ENCODE measurements at regions not wholly inside any gene's neighbourhood (a gene's known extent, or its start where the extent isn't known, plus 50 kb on each side); places are given as distances from the start of the nearest gene placed in this dataset.

DNA sequence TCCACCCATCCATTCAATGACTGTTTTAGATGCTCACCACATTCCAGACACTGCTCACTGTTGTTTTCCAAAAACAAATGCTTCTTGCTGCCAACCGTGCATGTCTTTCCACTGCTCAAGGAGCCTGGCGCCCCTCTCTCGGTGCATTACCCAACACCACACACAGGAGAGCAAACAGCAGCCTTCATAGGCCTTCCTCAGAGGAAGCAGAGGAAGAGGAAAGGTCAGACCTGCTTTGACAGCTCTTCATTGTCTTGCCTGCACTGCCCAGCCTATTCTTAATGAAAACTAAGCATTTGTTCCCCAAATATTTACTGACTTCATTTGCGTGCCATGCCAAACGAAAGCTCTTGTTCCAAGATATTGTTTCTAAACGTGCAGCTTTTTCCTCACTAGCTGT is 1129.2 kb downstream of the TBC1D22A start:
- Histone ChIP-seq H3K27me3 (ENCODE audit: control insufficient read depth in 1 of 2, insufficient read depth in 2 of 2, low read length in 2 of 2) (peaks cover 0 to 11% of the 10 kb centered on the region in 2 experiments; a peak in 3 of 5 replicates), H3K4me1 (ENCODE audit: insufficient read depth, low read length) (no peaks in the 10 kb centered on the region), H3K9ac (ENCODE audit: insufficient read depth, low read depth, low read length) (no peak overlapping the region), H3K79me2 (ENCODE audit: insufficient read depth, low read length) (no peaks in the 10 kb centered on the region), H2AFZ (ENCODE audit: low read length) (no peak overlapping the region), H4K20me1 (ENCODE audit: insufficient read depth, low read length) (no peaks in the 10 kb centered on the region), H3K9me3 (ENCODE audit: low read length) (no peaks in the 10 kb centered on the region; the same call in 1 of the 2 replicates), H3K4me2 (ENCODE audit: low read depth, low read length) (no peak overlapping the region), H3K4me3 (replicated peaks in 1 of 3; ENCODE audit: insufficient read depth in 1 of 3, low read depth in 2 of 3, low read length in 3 of 3) (no peak overlapping the region), H3K36me3 (replicated peaks in 1 of 2; ENCODE audit: control insufficient read depth in 1 of 2, insufficient read depth in 2 of 2, low read length in 2 of 2) (no peaks in the 10 kb centered on the region), H3K27ac (ENCODE audit: extremely low read length, insufficient read depth, low read length) (no peak overlapping the region)
- DNase-seq (ENCODE audit: low spot score) (no peak), ATAC-seq (no peak), FAIRE-seq (no peak)
- intact Hi-C loops (cut with micrococcal nuclease; ENCODE audit: unreplicated experiment) (no loop called here), in situ Hi-C loops (cut with HindIII; ENCODE audit: extremely low pct_ligation_motif_present, low pct_unique_long_range_greater_than_20kb) (no loop called here)
- TF ChIP-seq ZNF354B (CRISPR knock-in tag; IDR thresholded peaks at IDR 0.05) (no peak), XBP1 (CRISPR knock-in tag; IDR thresholded peaks at IDR 0.05) (no peak), ZSCAN21 (CRISPR knock-in tag; IDR thresholded peaks at IDR 0.05; ENCODE audit: borderline replicate concordance) (no peak), ZSCAN30 (CRISPR knock-in tag; IDR thresholded peaks at IDR 0.05) (no peak), ZNF782 (CRISPR knock-in tag; IDR thresholded peaks at IDR 0.05; ENCODE audit: borderline replicate concordance) (no peak), TCF12 (IDR thresholded peaks at IDR 0.05) (no peak), TCF12 (CRISPR knock-in tag; IDR thresholded peaks at IDR 0.05) (no peak), ZNF138 (CRISPR knock-in tag; IDR thresholded peaks at IDR 0.05; ENCODE audit: low read depth) (no peak), ELF3 (CRISPR knock-in tag; IDR thresholded peaks at IDR 0.05) (no peak), JUNB (CRISPR knock-in tag; IDR thresholded peaks at IDR 0.05; ENCODE audit: borderline replicate concordance) (no peak), ZFP36L2 (CRISPR knock-in tag; IDR thresholded peaks at IDR 0.05) (no peak), KLF6 (CRISPR knock-in tag; IDR thresholded peaks at IDR 0.05) (no peak), NFYC (CRISPR knock-in tag; IDR thresholded peaks at IDR 0.05) (no peak), CAMTA2 (CRISPR knock-in tag; IDR thresholded peaks at IDR 0.05; ENCODE audit: borderline replicate concordance) (no peak), ZNF205 (CRISPR knock-in tag; IDR thresholded peaks at IDR 0.05) (no peak), NKX3-1 (CRISPR knock-in tag; IDR thresholded peaks at IDR 0.05) (no peak), ZBTB8A (CRISPR knock-in tag; IDR thresholded peaks at IDR 0.05; ENCODE audit: borderline replicate concordance, low read depth) (no peak), ZNF432 (CRISPR knock-in tag; IDR thresholded peaks at IDR 0.05; ENCODE audit: borderline replicate concordance) (no peak)
- TF ChIP-seq, protein P1, sequence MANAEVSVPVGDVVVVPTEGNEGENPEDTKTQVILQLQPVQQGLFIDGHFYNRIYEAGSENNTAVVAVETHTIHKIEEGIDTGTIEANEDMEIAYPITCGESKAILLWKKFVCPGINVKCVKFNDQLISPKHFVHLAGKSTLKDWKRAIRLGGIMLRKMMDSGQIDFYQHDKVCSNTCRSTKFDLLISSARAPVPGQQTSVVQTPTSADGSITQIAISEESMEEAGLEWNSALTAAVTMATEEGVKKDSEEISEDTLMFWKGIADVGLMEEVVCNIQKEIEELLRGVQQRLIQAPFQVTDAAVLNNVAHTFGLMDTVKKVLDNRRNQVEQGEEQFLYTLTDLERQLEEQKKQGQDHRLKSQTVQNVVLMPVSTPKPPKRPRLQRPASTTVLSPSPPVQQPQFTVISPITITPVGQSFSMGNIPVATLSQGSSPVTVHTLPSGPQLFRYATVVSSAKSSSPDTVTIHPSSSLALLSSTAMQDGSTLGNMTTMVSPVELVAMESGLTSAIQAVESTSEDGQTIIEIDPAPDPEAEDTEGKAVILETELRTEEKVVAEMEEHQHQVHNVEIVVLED (CRISPR knock-in tag; IDR thresholded peaks at IDR 0.05; ENCODE audit: borderline replicate concordance): no peak
- TF ChIP-seq, protein P2, sequence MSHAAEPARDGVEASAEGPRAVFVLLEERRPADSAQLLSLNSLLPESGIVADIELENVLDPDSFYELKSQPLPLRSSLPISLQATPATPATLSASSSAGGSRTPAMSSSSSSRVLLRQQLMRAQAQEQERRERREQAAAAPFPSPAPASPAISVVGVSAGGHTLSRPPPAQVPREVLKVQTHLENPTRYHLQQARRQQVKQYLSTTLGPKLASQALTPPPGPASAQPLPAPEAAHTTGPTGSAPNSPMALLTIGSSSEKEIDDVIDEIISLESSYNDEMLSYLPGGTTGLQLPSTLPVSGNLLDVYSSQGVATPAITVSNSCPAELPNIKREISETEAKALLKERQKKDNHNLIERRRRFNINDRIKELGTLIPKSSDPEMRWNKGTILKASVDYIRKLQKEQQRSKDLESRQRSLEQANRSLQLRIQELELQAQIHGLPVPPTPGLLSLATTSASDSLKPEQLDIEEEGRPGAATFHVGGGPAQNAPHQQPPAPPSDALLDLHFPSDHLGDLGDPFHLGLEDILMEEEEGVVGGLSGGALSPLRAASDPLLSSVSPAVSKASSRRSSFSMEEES (CRISPR knock-in tag; IDR thresholded peaks at IDR 0.05): no peak
- 32% methylated on average over 6 of the region's 6 CpGs for WGBS (ENCODE audit: low lambda C conversion rate)
- POLR2A ChIA-PET: no interaction called here
- CTCF ChIA-PET (ENCODE audit: low intra/inter-chr PET ratio, low total read pairs): no interaction called here
- no TSS peak for BruUV-seq (replicated peaks)

Measured in HepG2 (cell line).